ENCODE measurements at regions not wholly inside any gene's neighbourhood (a gene's known extent, or its start where the extent isn't known, plus 50 kb on each side); places are given as distances from the start of the nearest gene placed in this dataset.

DNA sequence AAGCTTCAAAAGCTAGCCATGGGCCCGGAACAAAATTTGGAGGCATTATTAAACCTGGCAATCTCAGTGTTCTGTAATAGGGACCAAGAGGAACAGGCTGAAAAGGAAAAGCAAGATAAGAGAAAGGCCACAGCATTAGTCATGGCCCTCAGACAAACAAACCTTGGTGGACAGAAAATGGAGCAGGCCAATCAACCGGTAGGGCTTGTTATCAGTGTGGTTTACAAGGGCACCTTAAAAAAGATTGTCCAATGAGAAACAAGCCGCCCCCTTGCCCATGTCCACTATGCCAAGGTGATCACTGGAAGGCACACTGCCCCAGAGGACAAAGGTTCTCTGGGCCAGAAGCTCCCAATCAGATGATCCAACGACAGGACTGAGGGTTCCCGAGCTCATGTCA, 653.9 kb upstream of the TMEM132C start:
- peak; percentile 23 for DNase-seq (ENCODE audit: low read depth)

DNA sequence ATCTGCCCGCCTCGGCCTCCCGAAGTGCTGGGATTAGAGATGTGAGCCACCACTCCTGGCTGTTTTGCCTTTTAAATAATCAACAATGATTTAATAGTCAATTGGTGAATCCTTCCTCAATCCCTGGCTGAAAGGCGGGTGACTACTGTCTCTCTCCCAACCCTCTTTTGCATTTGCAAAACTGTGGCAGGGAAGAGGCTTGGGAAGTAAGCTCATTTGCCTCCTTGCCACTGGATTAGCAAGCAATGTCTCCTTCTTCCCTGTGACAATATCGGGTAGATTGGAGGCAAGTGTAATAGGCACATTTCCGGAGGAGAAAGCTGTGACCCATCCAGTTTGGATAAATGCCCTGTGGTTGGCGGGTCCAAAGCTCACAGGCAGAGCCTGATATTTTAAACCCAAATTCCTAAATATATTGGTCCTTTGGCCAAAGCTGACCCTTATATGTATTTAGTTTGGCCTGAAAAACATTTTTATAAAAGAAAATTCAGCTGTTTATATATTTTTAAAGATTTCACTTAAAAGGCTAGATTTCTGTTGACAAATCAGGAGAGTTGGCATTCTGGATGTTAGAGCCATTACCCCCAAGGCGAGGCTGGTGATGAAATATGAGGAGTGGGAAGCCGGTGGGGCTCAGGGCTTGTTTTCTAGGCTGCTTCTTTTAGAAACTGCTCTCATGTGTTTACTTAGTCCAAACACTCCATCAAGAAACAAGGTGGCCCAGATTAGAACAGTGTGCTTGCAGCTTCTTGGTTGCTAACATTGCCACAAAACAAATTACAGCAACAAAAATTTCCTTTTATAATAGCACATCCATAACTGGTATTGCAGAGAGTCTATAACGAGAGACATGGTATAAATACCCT, 646.9 kb upstream of the TMEM132C start:
- DNase-seq (ENCODE audit: low read depth): no peak

DNA sequence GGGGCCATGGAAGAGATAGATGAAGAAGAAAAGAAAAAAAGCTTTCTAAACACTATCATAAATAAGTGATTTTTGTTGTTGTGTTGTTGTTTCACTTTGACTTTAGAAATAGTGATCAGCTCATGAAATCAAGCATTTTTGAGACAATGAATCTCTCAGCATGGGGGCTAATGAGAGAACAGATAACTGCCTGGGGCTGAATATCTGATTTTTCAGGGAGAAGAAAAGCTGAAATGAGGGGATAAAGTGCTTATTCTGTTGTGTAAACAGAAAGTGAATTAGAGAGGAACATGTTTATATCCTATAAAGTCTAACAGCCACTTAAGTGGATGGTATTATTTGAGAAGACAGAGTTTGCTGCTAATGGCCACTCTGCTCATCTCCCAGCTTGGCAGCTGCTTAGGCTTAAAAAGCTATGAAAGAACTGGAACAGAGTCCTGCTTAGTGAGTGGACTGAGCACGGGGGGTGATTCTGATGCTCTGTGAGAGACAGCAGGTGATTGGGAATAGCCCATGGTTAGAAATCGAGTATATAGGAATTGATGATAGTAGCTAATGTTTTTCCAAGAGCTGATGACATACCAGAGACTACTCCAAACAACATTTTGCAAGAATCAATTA, 646.1 kb upstream of the TMEM132C start:
- DNase-seq (ENCODE audit: low read depth): no peak

DNA sequence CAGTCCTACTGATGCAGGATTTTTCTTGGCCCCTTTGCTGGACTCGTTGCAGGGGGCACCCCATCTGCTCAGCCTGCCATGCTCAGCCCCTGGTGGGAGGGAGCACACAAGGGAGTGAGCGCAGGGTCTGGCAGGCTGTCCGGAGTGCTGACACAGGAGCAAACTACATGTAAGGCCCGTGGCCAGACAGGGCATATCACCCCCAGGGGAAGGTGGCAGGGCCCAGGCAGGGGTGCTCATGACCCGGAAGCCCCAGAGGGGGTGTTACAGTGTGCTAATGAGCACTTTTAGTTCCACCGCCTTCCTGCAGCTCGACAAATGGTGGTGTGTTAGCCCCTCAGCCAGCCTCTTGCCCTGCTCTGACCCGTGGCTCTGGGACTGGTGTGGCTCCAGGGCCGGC, 645.6 kb upstream of the TMEM132C start:
- DNase-seq (ENCODE audit: low read depth): no peak

DNA sequence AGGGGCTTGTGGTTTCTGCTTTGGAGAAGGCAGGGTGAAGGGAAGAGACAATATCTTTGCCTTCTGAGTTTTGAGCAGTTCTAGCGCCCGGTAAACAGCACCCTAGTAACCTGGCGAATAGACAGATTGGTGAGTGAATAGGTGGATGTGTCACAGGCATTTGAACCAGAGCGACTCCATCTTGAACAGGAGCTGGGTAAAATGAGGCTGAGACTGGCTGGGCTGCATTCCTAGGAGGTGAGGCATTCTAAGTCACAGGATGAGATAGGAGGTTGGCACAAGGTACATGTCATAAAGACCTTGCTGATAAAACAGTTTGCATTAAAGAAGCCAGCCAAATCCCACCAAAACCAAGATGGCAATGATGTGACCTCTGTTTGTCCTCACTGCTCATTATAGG, 643.6 kb upstream of the TMEM132C start:
- no peak for DNase-seq (ENCODE audit: low read depth)

DNA sequence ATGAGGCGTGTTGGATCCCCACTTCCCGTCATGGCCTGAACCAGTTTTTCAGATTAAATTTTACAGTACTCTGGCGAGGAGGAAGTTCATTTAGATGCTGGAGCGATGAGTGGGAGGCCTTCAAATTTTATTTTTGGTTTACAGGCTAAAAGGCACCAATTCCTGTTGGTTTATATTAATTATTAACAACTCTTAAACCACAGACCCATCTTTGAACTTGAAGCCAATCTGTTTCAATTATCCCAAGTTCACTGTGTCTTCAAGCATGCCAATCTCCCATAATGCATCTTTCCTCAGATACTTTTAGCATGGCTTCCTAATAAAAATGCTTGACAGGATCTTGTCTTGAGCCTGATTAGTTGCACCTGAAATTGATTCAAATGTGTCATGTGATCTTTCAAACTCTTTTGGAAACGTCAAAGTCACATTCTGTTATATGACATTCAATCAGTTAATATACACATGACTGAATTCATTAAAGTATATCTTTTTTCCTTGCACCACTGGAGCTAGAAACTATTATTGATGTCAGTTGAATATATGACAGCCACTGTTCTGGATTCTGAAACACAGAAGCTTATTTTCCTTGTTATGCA, 641.7 kb upstream of the TMEM132C start:
- no peak for DNase-seq (ENCODE audit: low read depth)

DNA sequence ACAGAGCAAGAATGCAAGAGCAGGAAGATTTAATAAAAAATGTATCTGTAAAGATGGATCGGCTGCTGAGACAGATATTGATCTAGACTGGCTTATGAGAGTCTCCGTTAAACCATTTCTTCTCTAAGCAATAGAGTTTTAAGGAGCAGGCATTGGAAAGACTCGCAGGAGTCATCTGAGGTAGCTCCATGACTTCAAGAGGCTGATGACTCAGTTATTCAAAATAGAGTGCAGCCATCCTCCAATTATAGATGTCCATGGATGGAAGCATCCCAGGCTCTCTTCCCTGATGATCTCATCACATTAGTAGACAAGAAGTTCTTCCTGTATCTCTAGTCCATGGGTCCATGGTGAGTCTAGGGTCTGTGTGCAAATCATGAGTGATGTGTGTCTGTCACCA, 638.3 kb upstream of the TMEM132C start:
- DNase-seq (ENCODE audit: low read depth): peak; percentile 56

DNA sequence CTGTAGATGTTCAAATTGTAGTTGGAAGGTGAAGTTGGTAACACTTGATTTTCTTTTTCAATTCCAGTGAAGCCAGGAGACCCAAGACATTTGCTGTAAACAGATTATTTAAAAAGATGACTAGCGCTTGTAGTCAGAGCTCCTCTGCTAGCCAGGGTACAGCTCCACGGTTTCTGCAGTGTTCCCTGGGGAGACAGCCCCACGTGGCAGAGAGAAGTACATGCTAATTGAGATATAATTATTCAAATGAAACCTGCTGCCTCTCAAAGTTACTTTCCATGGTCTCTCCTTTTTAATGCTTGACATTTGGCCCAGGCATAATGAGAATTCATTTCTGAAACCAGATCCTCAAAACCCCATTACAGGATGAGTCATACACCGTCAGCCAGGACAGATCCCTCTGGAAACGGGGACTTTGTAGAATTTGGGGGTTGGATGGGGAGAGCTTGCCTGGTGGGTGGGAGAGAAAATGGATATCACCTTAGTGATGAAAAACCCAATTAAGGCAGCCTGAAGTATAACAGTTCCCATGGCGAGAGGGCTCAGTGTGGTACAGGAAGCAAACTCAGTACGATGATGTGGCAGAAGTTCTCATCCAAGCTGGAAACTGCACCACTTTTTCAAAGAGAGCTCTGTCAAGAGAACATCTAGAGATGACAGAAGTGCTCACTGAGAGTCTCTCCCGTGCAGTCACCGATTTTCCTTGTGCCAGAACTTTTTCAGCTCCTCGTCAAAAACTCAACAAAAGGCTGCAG, 637.7 kb upstream of the TMEM132C start:
- peak; percentile 54 for DNase-seq (ENCODE audit: low read depth)

DNA sequence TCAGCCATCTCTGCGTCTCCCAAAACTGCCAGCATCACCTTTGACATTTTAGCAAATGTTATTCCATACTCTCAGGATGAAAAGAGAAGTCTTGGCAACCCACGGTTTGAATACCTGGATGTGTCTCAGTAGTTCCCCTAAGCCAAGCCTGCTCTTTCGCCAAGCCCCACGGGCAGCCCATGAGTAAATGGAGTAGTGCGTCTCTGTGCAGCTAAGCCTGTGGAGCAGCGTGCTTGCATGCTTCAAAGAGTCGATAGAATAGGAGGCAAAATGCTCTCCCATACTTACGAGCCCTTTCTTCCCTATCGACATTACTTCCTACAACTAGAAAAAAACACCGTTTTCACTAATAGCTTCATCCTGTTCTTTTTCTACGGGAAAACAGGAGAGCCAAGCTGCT, 634.5 kb upstream of the TMEM132C start:
- no peak for DNase-seq (ENCODE audit: low read depth)

DNA sequence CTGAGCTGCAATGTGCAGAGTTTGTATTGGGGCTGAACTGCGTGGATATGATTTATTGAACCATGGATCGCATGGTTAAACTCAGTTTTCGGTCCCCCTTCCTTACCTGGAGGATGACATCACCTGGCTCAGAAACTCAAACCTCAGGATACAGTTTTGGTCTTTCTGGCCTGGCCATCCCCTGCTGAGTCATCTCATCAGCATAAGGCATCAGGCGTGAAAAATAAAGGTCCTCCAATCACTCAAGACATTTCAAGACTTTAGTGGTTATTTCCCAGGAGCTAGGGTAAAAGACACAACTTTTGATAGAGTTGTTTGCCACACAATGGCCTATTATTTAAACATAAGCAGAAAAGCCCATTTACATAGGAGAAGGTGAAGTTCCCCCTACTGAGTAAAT, 631.1 kb upstream of the TMEM132C start:
- DNase-seq (ENCODE audit: low read depth): no peak

DNA sequence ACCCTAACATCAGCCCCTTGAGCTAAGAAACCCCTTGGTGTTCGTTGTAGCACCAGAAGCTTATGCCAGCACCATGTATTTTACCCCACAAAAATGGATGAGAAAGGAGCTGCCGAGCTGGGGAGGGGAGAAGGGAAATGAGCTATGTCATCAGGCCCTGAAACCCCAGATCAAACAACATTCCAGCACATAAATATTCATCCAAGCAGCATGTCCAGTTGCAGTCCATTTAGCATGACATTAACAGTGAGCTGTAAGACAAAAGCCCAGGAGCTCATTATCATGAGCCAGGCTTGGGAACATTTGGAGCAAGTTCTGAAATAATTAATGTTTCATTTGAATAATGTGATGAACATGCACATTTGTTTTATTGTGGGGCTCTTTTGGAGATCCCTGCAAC, 630.1 kb upstream of the TMEM132C start:
- no peak for DNase-seq (ENCODE audit: low read depth)

DNA sequence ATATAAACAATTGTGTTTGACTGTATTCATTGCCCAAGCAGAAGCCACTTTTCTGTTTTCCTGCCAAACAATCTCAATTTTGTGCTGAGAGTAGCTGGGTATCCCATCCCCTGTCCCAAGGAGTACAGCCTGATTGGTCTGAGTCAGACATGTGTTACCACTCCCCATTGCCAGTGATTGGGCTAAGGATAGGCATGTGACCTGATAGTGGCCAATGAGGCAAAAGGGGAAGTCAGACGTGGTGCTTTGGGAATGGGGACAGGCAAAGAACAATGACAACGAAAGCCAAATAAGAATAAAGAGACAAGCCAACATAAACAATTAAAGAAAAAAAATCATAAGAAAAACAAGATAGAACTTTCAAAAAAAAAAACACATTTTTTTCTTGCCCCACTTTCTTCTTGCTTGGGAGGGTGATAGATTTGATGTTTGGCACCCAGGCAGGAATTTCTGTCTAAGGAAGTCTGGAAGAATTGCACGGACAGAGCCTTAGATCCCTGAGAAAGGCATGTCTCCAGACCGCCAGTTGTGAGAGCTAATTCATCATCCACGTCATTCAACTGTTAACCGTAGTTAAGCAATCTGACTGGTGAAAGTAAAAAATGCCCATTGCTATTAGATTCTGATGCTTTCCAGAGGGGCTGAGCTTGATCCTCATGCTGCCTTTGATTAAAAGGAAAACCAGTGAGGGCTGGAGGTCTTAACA, 626.6 kb upstream of the TMEM132C start:
- DNase-seq (ENCODE audit: low read depth): no peak

DNA sequence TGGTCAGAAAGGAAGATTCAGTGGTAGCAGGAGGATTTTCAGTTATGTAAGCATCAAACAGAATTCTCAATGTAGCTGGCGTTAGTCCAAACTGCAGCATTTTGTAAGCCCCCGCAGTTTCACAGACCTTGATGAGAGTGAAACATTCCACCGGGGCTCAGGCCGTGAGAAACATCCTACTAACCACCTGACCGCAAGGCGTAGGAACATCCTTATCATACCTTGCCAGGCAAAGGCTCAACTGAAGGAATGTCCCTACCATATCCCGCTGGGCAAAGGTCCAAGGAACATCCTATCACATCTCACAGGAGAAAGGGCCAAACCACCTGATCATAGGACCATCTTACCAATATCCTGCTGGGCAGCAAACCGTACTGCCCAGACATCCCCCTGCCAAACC, 624.8 kb upstream of the TMEM132C start:
- no peak for DNase-seq (ENCODE audit: low read depth)

DNA sequence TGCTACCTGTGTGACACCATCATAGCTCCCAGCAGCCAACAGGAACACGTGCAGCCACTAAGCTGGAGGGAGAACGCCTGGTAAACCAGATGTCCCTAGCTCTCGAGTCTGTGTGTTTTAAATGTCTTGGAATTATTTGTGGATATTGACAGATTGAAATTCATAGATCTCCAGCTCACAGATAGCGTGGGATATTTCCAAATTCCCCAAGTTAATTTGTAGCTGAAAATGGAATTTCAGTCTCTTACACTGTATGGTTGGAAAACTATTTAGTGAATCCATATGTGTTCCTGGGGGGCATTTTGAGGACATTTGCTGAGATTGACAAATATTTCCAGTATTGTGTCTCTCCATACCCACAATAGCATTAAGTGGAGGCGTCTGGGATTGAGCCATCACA, 618.6 kb upstream of the TMEM132C start:
- no peak for DNase-seq (ENCODE audit: low read depth)

DNA sequence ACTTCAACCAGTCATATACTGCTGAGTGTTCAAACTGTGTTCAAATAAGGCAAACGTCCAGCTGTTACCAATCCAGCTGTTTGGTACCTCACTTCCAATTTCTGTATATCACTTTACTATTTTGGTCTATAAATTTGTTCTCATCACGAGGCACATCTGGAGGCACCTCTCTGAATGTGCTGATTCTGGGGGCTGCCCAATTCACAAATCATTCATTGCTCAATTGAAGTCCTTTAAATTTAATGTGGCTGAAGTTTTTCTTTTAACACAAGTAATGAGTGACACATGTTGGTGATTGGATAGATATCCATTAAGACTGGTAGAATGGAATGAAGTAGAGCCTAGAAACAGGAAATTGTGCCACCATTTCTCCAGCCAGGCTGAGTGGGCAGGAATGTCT, 617.0 kb upstream of the TMEM132C start:
- no peak for DNase-seq (ENCODE audit: low read depth)

DNA sequence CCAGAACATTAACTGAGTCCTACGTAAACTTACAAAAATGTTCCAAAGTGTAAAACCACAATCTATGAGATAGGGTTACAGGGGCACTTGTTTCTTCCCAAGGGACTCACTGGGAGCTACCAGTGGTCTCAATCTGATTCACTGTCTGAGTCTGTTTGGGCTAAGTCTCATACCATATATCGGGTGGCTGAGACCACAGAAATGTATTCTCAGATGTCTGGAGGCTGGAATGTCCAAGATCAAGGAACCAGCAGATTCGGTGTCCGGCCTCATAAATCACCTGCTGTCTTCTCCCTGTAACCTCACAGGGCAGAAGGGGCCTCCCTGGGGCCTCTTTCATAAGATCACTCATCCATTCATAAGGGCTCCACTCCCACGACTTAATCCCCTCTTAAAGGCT, 616.3 kb upstream of the TMEM132C start:
- DNase-seq (ENCODE audit: low read depth): peak; percentile 72

DNA sequence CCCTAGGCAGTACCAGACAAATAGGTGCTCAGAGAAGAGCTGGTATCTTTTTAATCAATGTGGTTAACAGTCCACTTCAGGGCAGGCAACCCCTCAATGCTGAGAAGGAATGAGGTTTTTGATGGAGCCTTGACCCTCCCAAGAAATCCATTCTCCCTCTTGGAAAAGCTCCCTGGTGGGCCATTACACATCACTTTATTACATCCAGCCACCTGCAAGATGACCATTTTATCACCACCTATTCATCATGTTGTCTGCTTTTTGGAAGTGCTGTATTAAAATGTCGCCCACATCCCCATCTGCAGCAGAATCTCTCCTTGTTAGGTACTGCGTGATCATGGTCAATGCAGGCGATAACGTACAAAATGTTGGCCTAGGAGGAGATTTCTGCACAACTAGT, 614.7 kb upstream of the TMEM132C start:
- no peak for DNase-seq (ENCODE audit: low read depth)

DNA sequence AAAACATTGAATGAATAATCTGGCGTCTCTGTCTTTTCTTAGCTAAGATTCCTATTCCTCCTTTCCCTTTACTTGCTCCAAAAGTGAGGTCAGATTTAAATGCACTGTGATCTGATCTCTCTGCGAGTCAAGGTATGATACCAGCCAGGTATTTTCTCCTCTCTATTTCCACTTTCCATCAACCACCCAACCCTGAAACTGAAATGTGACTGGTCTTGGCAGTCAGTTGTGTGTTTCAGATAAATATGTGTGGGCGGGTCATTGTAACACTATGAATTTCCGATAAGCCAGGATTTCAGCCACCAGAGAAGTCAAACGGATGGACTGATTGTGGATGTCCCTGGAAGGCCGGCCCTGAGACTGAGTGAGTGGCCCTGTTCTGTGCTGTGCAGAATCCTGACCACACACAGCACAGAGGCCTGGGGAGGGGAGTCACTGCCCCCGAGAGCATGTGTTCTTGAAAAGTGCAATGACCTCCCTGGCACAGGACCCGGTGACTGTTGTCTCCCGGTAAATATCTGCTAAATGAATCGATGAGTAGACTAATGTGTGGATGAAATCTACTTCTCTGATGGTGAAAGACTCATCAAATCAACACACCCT, 612.5 kb upstream of the TMEM132C start:
- no peak for DNase-seq (ENCODE audit: low read depth)

DNA sequence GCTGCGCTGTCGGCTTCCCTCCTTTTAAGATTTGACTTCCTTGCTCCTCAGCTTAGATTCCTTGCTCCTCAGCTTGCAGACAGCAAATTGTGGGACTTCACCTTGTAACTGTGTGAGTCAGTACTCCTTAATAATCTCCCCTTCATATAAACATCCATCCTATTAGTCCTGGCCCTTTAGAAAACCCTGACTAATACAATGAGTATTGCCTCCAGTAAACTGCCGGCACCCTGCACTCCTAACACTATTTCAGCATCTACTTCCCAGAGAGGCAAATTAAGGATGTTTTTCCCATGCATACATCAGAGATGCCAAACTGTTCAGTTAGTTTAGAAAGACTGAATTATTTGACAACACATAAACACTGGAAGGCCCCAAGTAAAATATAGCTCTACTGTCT, 611.3 kb upstream of the TMEM132C start:
- peak; percentile 47 for DNase-seq (ENCODE audit: low read depth)

DNA sequence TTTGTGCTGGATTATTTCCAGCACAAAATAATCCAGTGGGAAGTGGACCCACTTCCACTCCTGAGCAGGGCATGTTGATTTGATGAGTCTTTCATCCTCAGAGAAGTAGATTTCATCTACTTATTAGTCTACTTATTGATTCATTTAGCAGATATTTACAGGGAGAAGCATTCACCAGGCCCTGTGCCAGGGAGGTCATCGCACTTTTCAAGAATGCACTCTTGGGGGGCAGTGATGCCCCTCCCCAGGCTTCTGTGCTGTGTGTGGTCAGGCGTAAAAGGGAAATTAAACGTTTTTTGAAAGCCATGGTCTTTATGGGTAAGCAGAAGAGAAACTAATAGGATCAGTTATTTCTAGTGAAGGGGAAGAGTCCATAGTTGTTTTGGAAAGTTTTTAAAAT, 610.7 kb upstream of the TMEM132C start:
- DNase-seq (ENCODE audit: low read depth): no peak

DNA sequence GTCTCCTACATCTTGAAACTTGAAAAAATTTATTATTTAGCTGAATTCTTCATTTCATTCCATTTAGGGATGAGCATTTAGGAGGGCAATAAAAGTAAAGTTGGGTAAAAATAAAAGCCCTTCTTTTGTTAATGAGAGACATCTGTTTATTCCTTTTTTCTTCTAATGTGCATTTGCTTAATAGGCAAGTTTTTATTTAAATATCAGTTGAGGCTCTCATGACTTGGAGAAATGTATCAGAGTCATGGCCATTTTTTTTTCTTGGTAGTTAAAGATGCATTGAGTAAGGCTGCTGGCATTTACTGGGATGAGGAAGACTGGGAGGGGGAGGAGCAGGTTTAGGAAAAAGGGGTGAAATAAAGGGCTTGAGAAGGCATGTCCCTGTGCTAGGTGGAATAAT, 609.9 kb upstream of the TMEM132C start:
- no peak for DNase-seq (ENCODE audit: low read depth)

Measured in Daoy (cell line).